Mononuclear cell (primary cell): ENCODE measurements at regions not wholly inside any gene's neighbourhood (a gene's known extent, or its start where the extent isn't known, plus 50 kb on each side); places are given as distances from the start of the nearest gene placed in this dataset.

Experiments
- H3K27me3 ChIP-seq: 2 replicates; pipeline ENCODE4 v1.6.0; 2011; ENCODE audit warnings: low read length, control low read depth; ENCODE audit not compliant: insufficient read depth
- H3K4me1 ChIP-seq: 2 replicates; pipeline ENCODE4 v1.5.1; 2011; ENCODE audit warnings: mild to moderate bottlenecking, low read length, control low read depth; ENCODE audit not compliant: insufficient read depth
- H3K4me3 ChIP-seq: 2 replicates; pipeline ENCODE4 v1.5.1; 2011; ENCODE audit warnings: mild to moderate bottlenecking, low read length, moderate library complexity
- H3K9me3 ChIP-seq: 2 replicates; pipeline ENCODE4 v1.5.1; 2011; ENCODE audit warnings: low read depth, mild to moderate bottlenecking, control low read depth, low read length

- Histone ChIP-seq H3K4me1 (no peaks in the 10 kb centered on the region), H3K9me3 (no peaks in the 10 kb centered on the region), H3K27me3 (no peaks in the 10 kb centered on the region), H3K4me3 (no peak overlapping the region)
These were observed 197.6 kb upstream of the ADAMTS5 start for GRCh38 chr21:27164208-27165177.

GRCh38 chr21:27158967-27159366 lies 192.1 kb upstream of the ADAMTS5 start:
- H3K27me3 ChIP-seq = no peaks in the 10 kb centered on the region
- no peaks in the 10 kb centered on the region for H3K9me3 ChIP-seq
- no peak overlapping the region for H3K4me3 ChIP-seq
- H3K4me1 ChIP-seq = no peaks in the 10 kb centered on the region

- H3K4me3 ChIP-seq = no peak overlapping the region
- no peaks in the 10 kb centered on the region for H3K9me3 ChIP-seq
- H3K27me3 ChIP-seq = no peaks in the 10 kb centered on the region
- no peaks in the 10 kb centered on the region for H3K4me1 ChIP-seq
These were observed 190.2 kb upstream of the ADAMTS5 start for GRCh38 chr21:27157097-27157496.

GRCh38 chr21:27156666-27157065 lies 189.8 kb upstream of the ADAMTS5 start:
- no peaks in the 10 kb centered on the region for H3K9me3 ChIP-seq
- no peaks in the 10 kb centered on the region for H3K4me1 ChIP-seq
- H3K4me3 ChIP-seq = no peak overlapping the region

GRCh38 chr21:27155130-27155500 lies 188.2 kb upstream of the ADAMTS5 start:
- Histone ChIP-seq H3K4me3 (no peak overlapping the region), H3K9me3 (no peaks in the 10 kb centered on the region), H3K27me3 (no peaks in the 10 kb centered on the region), H3K4me1 (no peaks in the 10 kb centered on the region)

More at GRCh38 chr21:27156666-27157065, 189.8 kb upstream of the ADAMTS5 start:
- H3K27me3 ChIP-seq = no peaks in the 10 kb centered on the region

- Histone ChIP-seq H3K4me1 (no peaks in the 10 kb centered on the region), H3K27me3 (no peaks in the 10 kb centered on the region), H3K9me3 (no peaks in the 10 kb centered on the region), H3K4me3 (no peak overlapping the region)
These were observed 187.7 kb upstream of the ADAMTS5 start for GRCh38 chr21:27154451-27155129.

GRCh38 chr21:27152996-27153395 lies 186.1 kb upstream of the ADAMTS5 start:
- Histone ChIP-seq H3K4me3 (no peak overlapping the region), H3K27me3 (no peaks in the 10 kb centered on the region), H3K4me1 (no peaks in the 10 kb centered on the region), H3K9me3 (no peaks in the 10 kb centered on the region)

GRCh38 chr21:27149034-27149433 lies 182.1 kb upstream of the ADAMTS5 start:
- Histone ChIP-seq H3K4me3 (no peak overlapping the region), H3K4me1 (no peaks in the 10 kb centered on the region), H3K9me3 (no peaks in the 10 kb centered on the region), H3K27me3 (no peaks in the 10 kb centered on the region)

GRCh38 chr21:27146268-27146667 lies 179.4 kb upstream of the ADAMTS5 start:
- no peak overlapping the region for H3K4me3 ChIP-seq
- no peaks in the 10 kb centered on the region for H3K4me1 ChIP-seq
- no peaks in the 10 kb centered on the region for H3K9me3 ChIP-seq
- H3K27me3 ChIP-seq = no peaks in the 10 kb centered on the region

GRCh38 chr21:27145134-27145798 lies 178.4 kb upstream of the ADAMTS5 start:
- H3K27me3 ChIP-seq = no peaks in the 10 kb centered on the region
- H3K4me3 ChIP-seq = no peak overlapping the region
- no peaks in the 10 kb centered on the region for H3K9me3 ChIP-seq
- no peaks in the 10 kb centered on the region for H3K4me1 ChIP-seq

- no peaks in the 10 kb centered on the region for H3K27me3 ChIP-seq
- no peaks in the 10 kb centered on the region for H3K9me3 ChIP-seq
- no peaks in the 10 kb centered on the region for H3K4me1 ChIP-seq
- no peak overlapping the region for H3K4me3 ChIP-seq
These were observed 176.6 kb upstream of the ADAMTS5 start for GRCh38 chr21:27143476-27143875.

- Histone ChIP-seq H3K4me1 (no peaks in the 10 kb centered on the region), H3K27me3 (no peaks in the 10 kb centered on the region), H3K4me3 (no peak overlapping the region), H3K9me3 (no peaks in the 10 kb centered on the region)
These were observed 172.6 kb upstream of the ADAMTS5 start for GRCh38 chr21:27139526-27139925.

- Histone ChIP-seq H3K4me1 (no peaks in the 10 kb centered on the region), H3K27me3 (no peaks in the 10 kb centered on the region), H3K9me3 (no peaks in the 10 kb centered on the region), H3K4me3 (no peak overlapping the region)
These were observed 167.6 kb upstream of the ADAMTS5 start for GRCh38 chr21:27134516-27134915.

GRCh38 chr21:27132266-27132665 lies 165.4 kb upstream of the ADAMTS5 start:
- Histone ChIP-seq H3K9me3 (no peaks in the 10 kb centered on the region), H3K27me3 (no peaks in the 10 kb centered on the region), H3K4me1 (no peaks in the 10 kb centered on the region), H3K4me3 (no peak overlapping the region)

- Histone ChIP-seq H3K4me3 (no peak overlapping the region), H3K4me1 (no peaks in the 10 kb centered on the region), H3K9me3 (no peaks in the 10 kb centered on the region), H3K27me3 (no peaks in the 10 kb centered on the region)
These were observed 163.3 kb upstream of the ADAMTS5 start for GRCh38 chr21:27130154-27130553.
